HCT116 (cell line): ENCODE measurements at regions not wholly inside any gene's neighbourhood (a gene's known extent, or its start where the extent isn't known, plus 50 kb on each side); places are given as distances from the start of the nearest gene placed in this dataset.

Source experiments
- ATAC-seq: fragments of 200-7000 bp; cut with Tn5 transposase; 2 replicates; pipeline ENCODE4 v1.9.1; 2020; ENCODE audit warnings: mild to moderate bottlenecking, moderate library complexity
- BruUV-seq: library from RNA; stranded (reverse); fragments of 400-500 nt; replicated peaks from 2 replicates; lab custom pipeline; 2021; lab: Mats Ljungman, UMichigan
- CTCF ChIA-PET: fragments of 300-600 bp; sonication (Branson Sonifier 250); formaldehyde crosslinking; loops from one replicate; lab custom pipeline; 2021; ENCODE audit warnings: antibody characterized with exemption; lab: Charles Lee
- POLR2A ChIA-PET: fragments of 300-600, 350-600 bp; sonication (Branson Sonifier 250); formaldehyde crosslinking; loops from one replicate; lab custom pipeline; 2021; ENCODE audit warnings: antibody characterized with exemption; lab: Charles Lee
- RAD21 ChIA-PET, 2 experiments: fragments of 300-600 bp; sonication (Branson Sonifier 250); formaldehyde crosslinking; loops; one replicate each; lab custom pipeline; 2023; ENCODE audit warnings: low total read pairs in 2 of 2; ENCODE audit not compliant: uncharacterized antibody in 2 of 2, unreplicated experiment in 2 of 2, low non-redundant PET in 1 of 2; lab: Charles Lee
- DNase-seq: peaks from one replicate; pipeline ENCODE4 v3.0.0-alpha.2; 2010; ENCODE audit warnings: low read depth, low spot score
- H2AFZ ChIP-seq: fragments of 200-600 bp; shearing (Covaris generic), sonication (generic); 2 replicates; pipeline ENCODE4 v1.6.1; 2017; ENCODE audit warnings: low read depth, mixed run types, mixed read lengths, antibody characterized with exemption, low read length; ENCODE audit not compliant: poor library complexity, severe bottlenecking
- H3K27ac ChIP-seq: 2 replicates; pipeline ENCODE4 v1.5.1; 2012; ENCODE audit warnings: low read depth, low read length
- H3K27me3 ChIP-seq: fragments of 200-600 bp; sonication (generic); 2 replicates; pipeline ENCODE4 v1.6.1; 2016; ENCODE audit warnings: mixed run types, low read length, mixed read lengths; ENCODE audit not compliant: insufficient read depth
- H3K36me3 ChIP-seq, 2 experiments: fragments of 200-500 bp in 1 of 2; fragments of 200-600 bp in 1 of 2; sonication (Bioruptor generic) in 1 of 2; sonication (generic) in 1 of 2; 2 replicates each; pipeline versions ENCODE4 v1.5.1 to v1.6.1; 2014 to 2016; ENCODE audit warnings: low read length in 2 of 2, inconsistent platforms in 1 of 2, mixed read lengths in 1 of 2, mixed run types in 1 of 2; ENCODE audit not compliant: insufficient read depth in 2 of 2, control insufficient read depth in 1 of 2
- H3K4me1 ChIP-seq, 2 experiments: fragments of 200-600 bp in 1 of 2; sonication (generic) in 1 of 2; 2 replicates each; pipeline versions ENCODE4 v1.5.1 to v1.6.1; 2012 to 2017; ENCODE audit warnings: low read length in 2 of 2, inconsistent platforms in 1 of 2, mild to moderate bottlenecking in 1 of 2, mixed read lengths in 1 of 2, mixed run types in 1 of 2, moderate library complexity in 1 of 2; ENCODE audit not compliant: insufficient read depth in 2 of 2, control insufficient read depth in 1 of 2
- H3K4me2 ChIP-seq: fragments of 200-600 bp; sonication (generic); 2 replicates; pipeline ENCODE4 v1.6.1; 2017; ENCODE audit warnings: mixed run types, low read length, mixed read lengths
- H3K4me3 ChIP-seq, 2 experiments: fragments of 200-600 bp in 1 of 2; sonication (generic) in 1 of 2; replicated peaks in 1 of 2; 2 replicates each; pipeline ENCODE4 v1.5.1; 2011 to 2016; ENCODE audit warnings: low read length in 2 of 2, control low read depth in 1 of 2, low read depth in 1 of 2, mild to moderate bottlenecking in 1 of 2, mixed read lengths in 1 of 2, mixed run types in 1 of 2
- H3K79me2 ChIP-seq: fragments of 200-600 bp; sonication (generic); 2 replicates; pipeline ENCODE4 v1.6.1; 2017; ENCODE audit warnings: mild to moderate bottlenecking, mixed run types, low read length, moderate library complexity, mixed read lengths; ENCODE audit not compliant: insufficient read depth
- H3K9ac ChIP-seq: fragments of 200-600 bp; sonication (generic); 2 replicates; pipeline ENCODE4 v1.6.1; 2016; ENCODE audit warnings: low read length, mixed read lengths
- H3K9me2 ChIP-seq: fragments of 200-600 bp; sonication (generic), shearing (Covaris generic); 2 replicates; pipeline ENCODE4 v1.6.1; 2017; ENCODE audit warnings: mixed run types, mild to moderate bottlenecking, moderate library complexity; ENCODE audit not compliant: insufficient read depth
- H3K9me3 ChIP-seq, 2 experiments: fragments of 200-500 bp in 1 of 2; fragments of 200-600 bp in 1 of 2; sonication (Bioruptor generic) in 1 of 2; sonication (generic) in 1 of 2; 2 replicates each; pipeline ENCODE4 v1.6.1; 2014 to 2017; ENCODE audit warnings: low read length in 2 of 2, mixed read lengths in 2 of 2, inconsistent platforms in 1 of 2, low read depth in 1 of 2, mild to moderate bottlenecking in 1 of 2, mixed run types in 1 of 2, moderate library complexity in 1 of 2; ENCODE audit not compliant: control insufficient read depth in 1 of 2, insufficient read depth in 1 of 2
- H4K20me1 ChIP-seq: fragments of 200-600 bp; sonication (generic), shearing (Covaris generic); 2 replicates; pipeline ENCODE4 v1.6.1; 2017; ENCODE audit warnings: mixed run types, mild to moderate bottlenecking, moderate library complexity; ENCODE audit not compliant: insufficient read depth
- CBX3 ChIP-seq: IDR thresholded peaks from 2 replicates; pipeline ENCODE4 v1.6.1; 2012; ENCODE audit warnings: low read depth
- CEBPB ChIP-seq: IDR thresholded peaks from 2 replicates; pipeline ENCODE4 v1.6.1; 2012; ENCODE audit warnings: low read depth
- CTCF ChIP-seq, 3 experiments: fragments of 200-600 bp in 1 of 3; sonication (generic) in 1 of 3; IDR thresholded peaks in 2 of 3; conservative IDR thresholded peaks in 1 of 3; 2 replicates each; pipeline ENCODE4 v1.5.1; 2012 to 2017; ENCODE audit warnings: low read depth in 2 of 3, low read length in 2 of 3, antibody characterized with exemption in 1 of 3, borderline replicate concordance in 1 of 3, control low read depth in 1 of 3, mild to moderate bottlenecking in 1 of 3, mixed read lengths in 1 of 3, mixed run types in 1 of 3, moderate library complexity in 1 of 3; ENCODE audit not compliant: insufficient read depth in 1 of 3
- ELF1 ChIP-seq: IDR thresholded peaks from 2 replicates; pipeline ENCODE4 v1.6.1; 2012; ENCODE audit warnings: low read depth, borderline replicate concordance
- EZH2 ChIP-seq: fragments of 200-600 bp; sonication (generic); IDR thresholded peaks from 2 replicates; pipeline ENCODE4 v1.6.1; 2017; ENCODE audit warnings: antibody characterized with exemption, mixed run types
- FOSL1 ChIP-seq: IDR thresholded peaks from 2 replicates; pipeline ENCODE4 v1.6.1; 2012; ENCODE audit warnings: low read depth
- JUND ChIP-seq: IDR thresholded peaks from 2 replicates; pipeline ENCODE4 v1.6.1; 2012
- MAX ChIP-seq: IDR thresholded peaks from 2 replicates; pipeline ENCODE4 v1.6.1; 2012
- POLR2A ChIP-seq: IDR thresholded peaks from 2 replicates; pipeline ENCODE4 v1.7.0; 2011; ENCODE audit warnings: borderline replicate concordance; ENCODE audit not compliant: insufficient read depth, insufficient read length; ENCODE audit errors: extremely low read depth
- REST ChIP-seq: IDR thresholded peaks from 2 replicates; pipeline ENCODE4 v1.6.1; 2012; ENCODE audit warnings: low read depth
- SIN3A ChIP-seq: IDR thresholded peaks from 2 replicates; pipeline ENCODE4 v1.6.1; 2012; ENCODE audit warnings: low read depth
- SP1 ChIP-seq: IDR thresholded peaks from 2 replicates; pipeline ENCODE4 v1.6.1; 2012; ENCODE audit warnings: low read depth
- SRF ChIP-seq: IDR thresholded peaks from 2 replicates; pipeline ENCODE4 v1.6.1; 2012; ENCODE audit warnings: low read depth
- YY1 ChIP-seq: IDR thresholded peaks from 2 replicates; pipeline ENCODE4 v1.6.1; 2011; ENCODE audit warnings: low read length, low read depth, moderate library complexity, mild to moderate bottlenecking; ENCODE audit not compliant: insufficient replicate concordance; ENCODE audit errors: extremely low read depth
- ZFX ChIP-seq: fragments of 450-650 bp; IDR thresholded peaks from 2 replicates; pipeline ENCODE4 v1.6.1; 2017
- ZNF274 ChIP-seq: fragments of 200-500 bp; sonication (Bioruptor generic); IDR thresholded peaks from 2 replicates; pipeline ENCODE4 v1.6.1; 2014; ENCODE audit warnings: mild to moderate bottlenecking, low read depth, low read length, inconsistent platforms
- intact Hi-C: fragments of 100-400 bp; cut with micrococcal nuclease; formaldehyde crosslinking; loops from 2 replicates; pipeline ENCODE4 v1.10.0; 2022

GRCh38 chr17:71019699-71020098, 850.4 kb downstream of the KCNJ2 start:
- ATAC-seq (no peak), DNase-seq (no peak)
- Histone ChIP-seq H3K9me3 (no peaks in the 10 kb centered on the region), H4K20me1 (no peaks in the 10 kb centered on the region), H3K27ac (no peak overlapping the region), H3K27me3 (no peaks in the 10 kb centered on the region), H3K36me3 (no peaks in the 10 kb centered on the region), H3K79me2 (no peaks in the 10 kb centered on the region), H3K9me2 (no peaks in the 10 kb centered on the region), H3K9ac (no peak overlapping the region)
- intact Hi-C loops = no loop called here
- CTCF ChIA-PET = no interaction called here
- POLR2A ChIA-PET = no interaction called here
- RAD21 ChIA-PET = no interaction called here
- TF ChIP-seq EZH2 = no peak
- no peak for TF ChIP-seq JUND
- TF ChIP-seq ZNF274 = no peak
- TF ChIP-seq CEBPB = no peak
- TF ChIP-seq REST = no peak
- TF ChIP-seq CTCF (IDR thresholded peaks at IDR 0.05 in 2 of 3, conservative IDR thresholded peaks at IDR 0.05 in 1 of 3; ENCODE audit: borderline replicate concordance in 1 of 3, insufficient read depth in 1 of 3, low read depth in 2 of 3, low read length in 2 of 3) = no peak
- TF ChIP-seq YY1 = no peak
- no peak for TF ChIP-seq ZFX
- TF ChIP-seq SP1 = no peak
- TF ChIP-seq FOSL1 = no peak
- TF ChIP-seq MAX = no peak
- no peak for TF ChIP-seq SIN3A
- no peak for TF ChIP-seq SRF
- TF ChIP-seq ELF1 = no peak
- no peak for TF ChIP-seq CBX3
- no peak for TF ChIP-seq POLR2A
- TF ChIP-seq, all 23 proteins: peak for 0
- Histone ChIP-seq H3K4me3 (no peak overlapping the region), H3K4me2 (no peak overlapping the region), H2AFZ (no peak overlapping the region), H3K4me1 (no peaks in the 10 kb centered on the region)
- BruUV-seq = no TSS peak
